ENCODE measurements at regions not wholly inside any gene's neighbourhood (a gene's known extent, or its start where the extent isn't known, plus 50 kb on each side); places are given as distances from the start of the nearest gene placed in this dataset.

DNA sequence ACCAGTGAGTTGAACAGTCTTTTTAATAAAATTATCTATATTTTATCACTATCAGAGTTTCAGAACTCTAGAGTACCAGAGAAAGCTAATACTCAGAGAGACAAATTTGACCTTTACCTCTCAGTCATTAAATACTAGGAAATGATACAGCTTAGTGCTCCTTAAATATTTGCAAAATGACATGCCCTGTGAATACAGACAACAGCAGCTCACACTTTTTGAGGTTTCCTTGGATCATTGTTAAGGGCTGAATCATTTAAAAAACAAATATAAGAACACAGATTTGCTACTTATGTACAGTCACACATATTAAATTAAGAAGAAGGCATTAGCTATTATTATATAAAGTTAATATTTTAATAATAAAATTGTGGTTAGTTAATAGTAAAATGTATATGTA, 1158.7 kb upstream of the EYS start:
- no peak for TF ChIP-seq CTCF (IDR thresholded peaks at IDR 0.05; ENCODE audit: control extremely low read depth in 1 of 3, insufficient read depth in 1 of 3, low read depth in 1 of 3, low read length in 3 of 3)
- TF ChIP-seq, protein P1, sequence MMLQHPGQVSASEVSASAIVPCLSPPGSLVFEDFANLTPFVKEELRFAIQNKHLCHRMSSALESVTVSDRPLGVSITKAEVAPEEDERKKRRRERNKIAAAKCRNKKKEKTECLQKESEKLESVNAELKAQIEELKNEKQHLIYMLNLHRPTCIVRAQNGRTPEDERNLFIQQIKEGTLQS (IDR thresholded peaks at IDR 0.05; ENCODE audit: insufficient read depth, low read depth, low read length): no peak
- no peak for TF ChIP-seq POLR2AphosphoS5 (IDR thresholded peaks at IDR 0.05; ENCODE audit: low read depth, low read length)
- TF ChIP-seq MAX (IDR thresholded peaks at IDR 0.05): no peak

All from H1 (cell line).